Gastrocnemius medialis (tissue), 4 donors: ENCODE measurements at regions not wholly inside any gene's neighbourhood (a gene's known extent, or its start where the extent isn't known, plus 50 kb on each side); places are given as distances from the start of the nearest gene placed in this dataset.

Source experiments
- POLR2A ChIP-seq, 2 donors: fragments of 450-650 bp; IDR thresholded peaks; one replicate each; pipeline ENCODE4 v1.6.1; 2017; ENCODE audit warnings: antibody characterized with exemption in 2 of 2, mild to moderate bottlenecking in 2 of 2, moderate library complexity in 2 of 2
- TF ChIP-seq, protein P1 (sequence below), 5 experiments: fragments of 450-650 bp in 3 of 5; fragments of 200-600 bp in 2 of 5; sonication (generic) in 2 of 5; IDR thresholded peaks in 4 of 5; conservative IDR thresholded peaks in 1 of 5; 1 replicate in 4 of 5; 2 replicates in 1 of 5; pipeline ENCODE4 v1.5.1; 2016 to 2019; ENCODE audit warnings: antibody characterized with exemption in 5 of 5, mild to moderate bottlenecking in 3 of 5, moderate library complexity in 3 of 5

- TF ChIP-seq, protein P1, sequence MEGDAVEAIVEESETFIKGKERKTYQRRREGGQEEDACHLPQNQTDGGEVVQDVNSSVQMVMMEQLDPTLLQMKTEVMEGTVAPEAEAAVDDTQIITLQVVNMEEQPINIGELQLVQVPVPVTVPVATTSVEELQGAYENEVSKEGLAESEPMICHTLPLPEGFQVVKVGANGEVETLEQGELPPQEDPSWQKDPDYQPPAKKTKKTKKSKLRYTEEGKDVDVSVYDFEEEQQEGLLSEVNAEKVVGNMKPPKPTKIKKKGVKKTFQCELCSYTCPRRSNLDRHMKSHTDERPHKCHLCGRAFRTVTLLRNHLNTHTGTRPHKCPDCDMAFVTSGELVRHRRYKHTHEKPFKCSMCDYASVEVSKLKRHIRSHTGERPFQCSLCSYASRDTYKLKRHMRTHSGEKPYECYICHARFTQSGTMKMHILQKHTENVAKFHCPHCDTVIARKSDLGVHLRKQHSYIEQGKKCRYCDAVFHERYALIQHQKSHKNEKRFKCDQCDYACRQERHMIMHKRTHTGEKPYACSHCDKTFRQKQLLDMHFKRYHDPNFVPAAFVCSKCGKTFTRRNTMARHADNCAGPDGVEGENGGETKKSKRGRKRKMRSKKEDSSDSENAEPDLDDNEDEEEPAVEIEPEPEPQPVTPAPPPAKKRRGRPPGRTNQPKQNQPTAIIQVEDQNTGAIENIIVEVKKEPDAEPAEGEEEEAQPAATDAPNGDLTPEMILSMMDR (IDR thresholded peaks at IDR 0.05 in 4 of 5, conservative IDR thresholded peaks at IDR 0.05 in 1 of 5) = no peak
- no peak for TF ChIP-seq POLR2A (IDR thresholded peaks at IDR 0.05)
These were observed 64.8 kb upstream of the ZNF648 start for GRCh38 chr1:182126272-182126800.
